HL-60 (cell line): ENCODE measurements at regions not wholly inside any gene's neighbourhood (a gene's known extent, or its start where the extent isn't known, plus 50 kb on each side); places are given as distances from the start of the nearest gene placed in this dataset.

Experiments
- DNase-seq, 2 experiments: peaks; one replicate each; pipeline ENCODE4 v3.0.0-alpha.2; 2010 to 2020; ENCODE audit warnings: low read depth in 1 of 2, low spot score in 1 of 2
- H3K27ac ChIP-seq: fragments of 250-450 bp; sonication (Bioruptor Pico); replicated peaks from 2 replicates; pipeline ENCODE4 v1.5.1; 2020; ENCODE audit warnings: mild to moderate bottlenecking, moderate library complexity
- H3K27me3 ChIP-seq: fragments of 250-450 bp; sonication (Bioruptor Pico); 2 replicates; pipeline ENCODE4 v1.5.1; 2021; ENCODE audit warnings: mild to moderate bottlenecking, moderate library complexity; ENCODE audit not compliant: insufficient read depth, poor library complexity, severe bottlenecking
- H3K4me3 ChIP-seq: replicated peaks from 2 replicates; pipeline ENCODE4 v1.5.1; 2011; ENCODE audit warnings: mild to moderate bottlenecking, control low read depth, low read length; ENCODE audit not compliant: insufficient read depth
- CTCF ChIP-seq: IDR thresholded peaks from one replicate; pipeline ENCODE4 v1.5.1; 2011; ENCODE audit warnings: low read length, control low read depth, inconsistent platforms; ENCODE audit not compliant: insufficient read depth
- GABPA ChIP-seq: IDR thresholded peaks from 2 replicates; pipeline ENCODE4 v1.6.1; 2012; ENCODE audit warnings: low read depth
- POLR2AphosphoS5 ChIP-seq: IDR thresholded peaks from 2 replicates; pipeline ENCODE4 v1.6.1; 2012; ENCODE audit warnings: low read depth
- SPI1 ChIP-seq: IDR thresholded peaks from 2 replicates; pipeline ENCODE4 v1.6.1; 2012; ENCODE audit warnings: low read depth, mild to moderate bottlenecking, borderline replicate concordance
- TF ChIP-seq, protein P1 (sequence below): IDR thresholded peaks from 2 replicates; pipeline ENCODE4 v1.6.1; 2012; ENCODE audit warnings: low read depth; ENCODE audit not compliant: insufficient replicate concordance

- no peak for DNase-seq
- Histone ChIP-seq H3K27ac (no peak overlapping the region), H3K4me3 (no peak overlapping the region), H3K27me3 (no peaks in the 10 kb centered on the region)
- TF ChIP-seq SPI1: no peak
- TF ChIP-seq CTCF: no peak
- no peak for TF ChIP-seq GABPA
- TF ChIP-seq POLR2AphosphoS5: no peak
- TF ChIP-seq, protein P1, sequence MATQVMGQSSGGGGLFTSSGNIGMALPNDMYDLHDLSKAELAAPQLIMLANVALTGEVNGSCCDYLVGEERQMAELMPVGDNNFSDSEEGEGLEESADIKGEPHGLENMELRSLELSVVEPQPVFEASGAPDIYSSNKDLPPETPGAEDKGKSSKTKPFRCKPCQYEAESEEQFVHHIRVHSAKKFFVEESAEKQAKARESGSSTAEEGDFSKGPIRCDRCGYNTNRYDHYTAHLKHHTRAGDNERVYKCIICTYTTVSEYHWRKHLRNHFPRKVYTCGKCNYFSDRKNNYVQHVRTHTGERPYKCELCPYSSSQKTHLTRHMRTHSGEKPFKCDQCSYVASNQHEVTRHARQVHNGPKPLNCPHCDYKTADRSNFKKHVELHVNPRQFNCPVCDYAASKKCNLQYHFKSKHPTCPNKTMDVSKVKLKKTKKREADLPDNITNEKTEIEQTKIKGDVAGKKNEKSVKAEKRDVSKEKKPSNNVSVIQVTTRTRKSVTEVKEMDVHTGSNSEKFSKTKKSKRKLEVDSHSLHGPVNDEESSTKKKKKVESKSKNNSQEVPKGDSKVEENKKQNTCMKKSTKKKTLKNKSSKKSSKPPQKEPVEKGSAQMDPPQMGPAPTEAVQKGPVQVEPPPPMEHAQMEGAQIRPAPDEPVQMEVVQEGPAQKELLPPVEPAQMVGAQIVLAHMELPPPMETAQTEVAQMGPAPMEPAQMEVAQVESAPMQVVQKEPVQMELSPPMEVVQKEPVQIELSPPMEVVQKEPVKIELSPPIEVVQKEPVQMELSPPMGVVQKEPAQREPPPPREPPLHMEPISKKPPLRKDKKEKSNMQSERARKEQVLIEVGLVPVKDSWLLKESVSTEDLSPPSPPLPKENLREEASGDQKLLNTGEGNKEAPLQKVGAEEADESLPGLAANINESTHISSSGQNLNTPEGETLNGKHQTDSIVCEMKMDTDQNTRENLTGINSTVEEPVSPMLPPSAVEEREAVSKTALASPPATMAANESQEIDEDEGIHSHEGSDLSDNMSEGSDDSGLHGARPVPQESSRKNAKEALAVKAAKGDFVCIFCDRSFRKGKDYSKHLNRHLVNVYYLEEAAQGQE: no peak
Observed at GRCh38 chr15:46450810-46451182, 816.0 kb downstream of the SQOR start.

- TF ChIP-seq CTCF (no peak), SPI1 (no peak), GABPA (no peak), POLR2AphosphoS5 (no peak)
- TF ChIP-seq, protein P1: no peak
- no peak overlapping the region for H3K27ac ChIP-seq
- no peak overlapping the region for H3K4me3 ChIP-seq
- no peaks in the 10 kb centered on the region for H3K27me3 ChIP-seq
- no peak for DNase-seq
Observed at GRCh38 chr15:46452297-46452820, 817.5 kb downstream of the SQOR start.

- H3K27ac ChIP-seq: no peak overlapping the region
- H3K4me3 ChIP-seq: no peak overlapping the region
- TF ChIP-seq SPI1 (no peak), GABPA (no peak), POLR2AphosphoS5 (no peak), CTCF (no peak)
- TF ChIP-seq, protein P1: no peak
- DNase-seq: no peak
- no peaks in the 10 kb centered on the region for H3K27me3 ChIP-seq
Observed at GRCh38 chr15:46456456-46456855, 821.6 kb downstream of the SQOR start.
